GM12878 (cell line): ENCODE measurements at regions not wholly inside any gene's neighbourhood (a gene's known extent, or its start where the extent isn't known, plus 50 kb on each side); places are given as distances from the start of the nearest gene placed in this dataset.

Source experiments
- ATAC-seq: fragments of 200-7000 bp; cut with Tn5 transposase; 3 replicates; pipeline ENCODE4 v1.9.1; 2020; ENCODE audit warnings: mild to moderate bottlenecking, moderate library complexity
- BruUV-seq: library from RNA; stranded (reverse); fragments of 400-500 nt; replicated peaks from 2 replicates; lab custom pipeline; 2021; lab: Mats Ljungman, UMichigan
- CTCF ChIA-PET: fragments of 300-600 bp; sonication (Branson Sonifier 250); formaldehyde crosslinking; extraction: SDS; loops from one replicate; lab custom pipeline; 2021; ENCODE audit warnings: inconsistent platforms; lab: Yijun Ruan, JAX
- POLR2A ChIA-PET: fragments of 350-600 bp; formaldehyde crosslinking; extraction: SDS; loops from one replicate; lab custom pipeline; 2021; ENCODE audit warnings: inconsistent platforms; lab: Charles Lee
- RAD21 ChIA-PET: fragments of 300-600 bp; sonication (Branson Sonifier 250); formaldehyde crosslinking; loops from one replicate; lab custom pipeline; 2023; ENCODE audit warnings: antibody characterized with exemption; ENCODE audit not compliant: unreplicated experiment; lab: Charles Lee
- SMC1A ChIA-PET: fragments of 300-600 bp; sonication (Branson Sonifier 250); formaldehyde crosslinking; loops from one replicate; lab custom pipeline; 2023; ENCODE audit not compliant: unreplicated experiment, uncharacterized antibody; lab: Charles Lee
- DNase-seq: peaks from one replicate; pipeline ENCODE4 v3.0.0-alpha.2; 2011; ENCODE audit warnings: low read depth, low spot score
- FAIRE-seq: peaks from 3 replicates; lab custom pipeline; 2011; peaks lifted over from hg19 to GRCh38; lab: Jason Lieb, UNC
- H2AFZ ChIP-seq: 2 replicates; pipeline ENCODE4 v1.6.0; 2011; ENCODE audit warnings: low read depth, low read length, control low read depth; ENCODE audit not compliant: control insufficient read depth
- H3K27ac ChIP-seq: 2 replicates; pipeline ENCODE4 v1.5.1; 2011; ENCODE audit warnings: control low read depth; ENCODE audit not compliant: control insufficient read depth, insufficient read depth
- H3K27me3 ChIP-seq, 2 experiments: replicated peaks in 1 of 2; 2 replicates each; pipeline versions ENCODE4 v1.6.0 to v1.6.1; 2011; ENCODE audit warnings: low read length in 1 of 2; ENCODE audit not compliant: control insufficient read depth in 2 of 2, insufficient read depth in 2 of 2
- H3K36me3 ChIP-seq, 2 experiments: 2 replicates each; pipeline ENCODE4 v1.5.1; 2011; ENCODE audit warnings: low read length in 1 of 2; ENCODE audit not compliant: control insufficient read depth in 2 of 2, insufficient read depth in 2 of 2
- H3K4me1 ChIP-seq: 2 replicates; pipeline ENCODE4 v1.6.1; 2011; ENCODE audit warnings: mild to moderate bottlenecking, low read length, moderate library complexity, mixed read lengths; ENCODE audit not compliant: control insufficient read depth, insufficient read depth
- H3K4me2 ChIP-seq: 2 replicates; pipeline ENCODE4 v1.6.0; 2011; ENCODE audit warnings: control low read depth; ENCODE audit not compliant: control insufficient read depth, insufficient read depth
- H3K4me3 ChIP-seq: fragments of 200-600 bp; sonication (generic); 2 replicates; pipeline ENCODE4 v1.5.1; 2016
- H3K79me2 ChIP-seq: 2 replicates; pipeline ENCODE4 v1.6.0; 2011; ENCODE audit warnings: low read length; ENCODE audit not compliant: control insufficient read depth, insufficient read depth
- H3K9ac ChIP-seq: 2 replicates; pipeline ENCODE4 v1.8.0; 2011; ENCODE audit warnings: low read length, control low read depth, mixed read lengths; ENCODE audit not compliant: control insufficient read depth, insufficient read depth
- H3K9me3 ChIP-seq: replicated peaks from 3 replicates; pipeline ENCODE4 v1.5.1; 2011; ENCODE audit warnings: mild to moderate bottlenecking, low read length; ENCODE audit not compliant: control insufficient read depth, insufficient read depth
- H4K20me1 ChIP-seq: 2 replicates; pipeline ENCODE4 v1.6.0; 2011; ENCODE audit not compliant: control insufficient read depth, insufficient read depth
- CBX5 ChIP-seq: sonication (generic); IDR thresholded peaks from 2 replicates; pipeline ENCODE4 v1.6.1; 2016; ENCODE audit warnings: low read depth, moderate library complexity, mild to moderate bottlenecking, inconsistent platforms
- EP300 ChIP-seq, 2 experiments: fragments of 150-350 bp in 1 of 2; IDR thresholded peaks; 2 replicates each; pipeline ENCODE4 v1.6.1; 2011 to 2012; ENCODE audit warnings: low read depth in 2 of 2, low read length in 2 of 2, borderline replicate concordance in 1 of 2, improper control_type of control experiment in 1 of 2, inconsistent platforms in 1 of 2; ENCODE audit not compliant: control insufficient read depth in 1 of 2
- FOXM1 ChIP-seq: IDR thresholded peaks from 2 replicates; pipeline ENCODE4 v1.6.1; 2012; ENCODE audit warnings: low read depth, mild to moderate bottlenecking, inconsistent platforms, low read length, moderate library complexity
- HDAC6 ChIP-seq: fragments of 200-600 bp; sonication (generic); IDR thresholded peaks from one replicate; pipeline ENCODE4 v1.8.0; 2017; ENCODE audit warnings: antibody characterized with exemption; ENCODE audit not compliant: unreplicated experiment
- IKZF2 ChIP-seq, 2 experiments: fragments of 450-650 bp; IDR thresholded peaks; 2 replicates each; pipeline ENCODE4 v1.6.1; 2017; ENCODE audit warnings: mild to moderate bottlenecking in 2 of 2, moderate library complexity in 2 of 2
- PAX5 ChIP-seq: IDR thresholded peaks from 2 replicates; pipeline ENCODE4 v1.6.1; 2011; ENCODE audit warnings: low read depth, low read length, borderline replicate concordance
- RAD51 ChIP-seq: fragments of 450-650 bp; IDR thresholded peaks from 2 replicates; pipeline ENCODE4 v1.6.1; 2016; ENCODE audit warnings: moderate library complexity, mild to moderate bottlenecking, inconsistent platforms
- RFX5 ChIP-seq: IDR thresholded peaks from 2 replicates; pipeline ENCODE4 v1.6.1; 2011; ENCODE audit warnings: low read depth, low read length, improper control_type of control experiment
- SIX5 ChIP-seq: IDR thresholded peaks from 2 replicates; pipeline ENCODE4 v1.6.1; 2011; ENCODE audit warnings: mild to moderate bottlenecking, low read depth, low read length, moderate library complexity; ENCODE audit not compliant: severe bottlenecking
- SREBF1 ChIP-seq: IDR thresholded peaks from 2 replicates; pipeline ENCODE4 v1.6.1; 2012; ENCODE audit warnings: mild to moderate bottlenecking, low read length
- SUPT20H ChIP-seq: IDR thresholded peaks from 2 replicates; pipeline ENCODE4 v1.6.1; 2011; ENCODE audit warnings: low read depth, mild to moderate bottlenecking, low read length, moderate library complexity, borderline replicate concordance; ENCODE audit not compliant: control insufficient read depth
- TARDBP ChIP-seq: IDR thresholded peaks from 2 replicates; pipeline ENCODE4 v1.6.1; 2016; ENCODE audit warnings: borderline replicate concordance
- ZNF384 ChIP-seq: IDR thresholded peaks from 2 replicates; pipeline ENCODE4 v1.6.1; 2012; ENCODE audit warnings: low read depth, mild to moderate bottlenecking, low read length, improper control_type of control experiment, borderline replicate concordance
- WGBS: methylation state at CpG from one replicate; pipeline ENCODE4 v1.1.6; 2016; ENCODE audit warnings: low lambda C conversion rate; ENCODE audit not compliant: insufficient replicate concordance, insufficient coverage; ENCODE audit errors: missing lambda C conversion rate; 5-methylcytosine and 5-hydroxymethylcytosine counted together
- in situ Hi-C: fragments of 300-500 bp; cut with MboI; formaldehyde crosslinking; loops from 9 replicates; pipeline ENCODE4 v1.14.3; 2018; ENCODE audit warnings: mixed read lengths
- intact Hi-C: fragments of 100-400 bp; cut with micrococcal nuclease; formaldehyde crosslinking; loops from one replicate; pipeline ENCODE4 v1.14.2; 2022; ENCODE audit not compliant: unreplicated experiment
- TF ChIP-seq, protein P1 (sequence below): fragments of 450-650 bp; IDR thresholded peaks from 2 replicates; pipeline ENCODE4 v1.6.1; 2017; ENCODE audit warnings: low read depth, mild to moderate bottlenecking, moderate library complexity
- TF ChIP-seq, protein P2 (sequence below): IDR thresholded peaks from 2 replicates; pipeline ENCODE4 v1.6.1; 2012; ENCODE audit warnings: low read depth, low read length, improper control_type of control experiment
- TF ChIP-seq, protein P3 (sequence below): fragments of 450-650 bp; conservative IDR thresholded peaks from 2 replicates; pipeline ENCODE4 v1.6.1; 2017; ENCODE audit warnings: mild to moderate bottlenecking, moderate library complexity

DNA sequence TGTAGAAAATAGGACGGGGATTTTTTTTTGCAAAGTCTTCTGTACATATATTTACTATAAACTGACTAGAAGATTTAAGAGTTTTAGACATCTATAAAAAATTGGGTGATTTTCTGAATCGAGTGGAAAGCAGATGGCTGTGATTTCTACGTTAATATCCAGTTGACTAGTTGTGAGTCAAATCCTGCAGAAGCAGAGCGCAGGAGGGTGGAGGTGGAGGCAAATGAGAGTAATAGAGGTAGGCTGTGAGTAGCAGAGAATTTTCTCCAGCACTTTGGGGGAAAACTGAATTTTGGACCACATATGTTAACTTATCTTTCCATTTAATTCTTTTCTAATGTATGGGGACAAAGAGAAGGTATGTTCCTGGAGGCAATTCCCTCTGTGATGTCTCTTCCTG lies 82.1 kb upstream of the SOX3 start:
- ChIA-PET RAD21 (no interaction called here), CTCF (no interaction called here), POLR2A (no interaction called here), SMC1A (no interaction called here)
- no peak overlapping the region for H3K4me3 ChIP-seq
- H3K9ac ChIP-seq, result no peak overlapping the region
- H3K9me3 ChIP-seq, result no peaks in the 10 kb centered on the region
- in situ Hi-C loops, result no loop called here
- no peaks in the 10 kb centered on the region for H3K79me2 ChIP-seq
- no peak overlapping the region for H3K27ac ChIP-seq
- ATAC-seq, result no peak
- DNase-seq, result no peak
- intact Hi-C loops, result no loop called here
- H3K4me2 ChIP-seq, result no peak overlapping the region
- no peak for FAIRE-seq
- no peaks in the 10 kb centered on the region for H3K27me3 ChIP-seq
- H3K4me1 ChIP-seq, result no peaks in the 10 kb centered on the region
- 2% methylated on average over 4 of the region's 4 CpGs for WGBS
- no peaks in the 10 kb centered on the region for H4K20me1 ChIP-seq
- no peak overlapping the region for H2AFZ ChIP-seq
- TF ChIP-seq SIX5 (no peak), HDAC6 (no peak), FOXM1 (no peak), CBX5 (no peak), ZNF384 (no peak), SUPT20H (no peak), SREBF1 (no peak), PAX5 (no peak), EP300 (IDR thresholded peaks at IDR 0.05; ENCODE audit: borderline replicate concordance in 1 of 2, control insufficient read depth in 1 of 2, low read depth in 2 of 2, low read length in 2 of 2) (no peak), IKZF2 (IDR thresholded peaks at IDR 0.05) (no peak), RFX5 (no peak), TARDBP (no peak), RAD51 (no peak)
- TF ChIP-seq, protein P1, sequence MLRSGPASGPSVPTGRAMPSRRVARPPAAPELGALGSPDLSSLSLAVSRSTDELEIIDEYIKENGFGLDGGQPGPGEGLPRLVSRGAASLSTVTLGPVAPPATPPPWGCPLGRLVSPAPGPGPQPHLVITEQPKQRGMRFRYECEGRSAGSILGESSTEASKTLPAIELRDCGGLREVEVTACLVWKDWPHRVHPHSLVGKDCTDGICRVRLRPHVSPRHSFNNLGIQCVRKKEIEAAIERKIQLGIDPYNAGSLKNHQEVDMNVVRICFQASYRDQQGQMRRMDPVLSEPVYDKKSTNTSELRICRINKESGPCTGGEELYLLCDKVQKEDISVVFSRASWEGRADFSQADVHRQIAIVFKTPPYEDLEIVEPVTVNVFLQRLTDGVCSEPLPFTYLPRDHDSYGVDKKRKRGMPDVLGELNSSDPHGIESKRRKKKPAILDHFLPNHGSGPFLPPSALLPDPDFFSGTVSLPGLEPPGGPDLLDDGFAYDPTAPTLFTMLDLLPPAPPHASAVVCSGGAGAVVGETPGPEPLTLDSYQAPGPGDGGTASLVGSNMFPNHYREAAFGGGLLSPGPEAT, result no peak
- TF ChIP-seq, protein P2, sequence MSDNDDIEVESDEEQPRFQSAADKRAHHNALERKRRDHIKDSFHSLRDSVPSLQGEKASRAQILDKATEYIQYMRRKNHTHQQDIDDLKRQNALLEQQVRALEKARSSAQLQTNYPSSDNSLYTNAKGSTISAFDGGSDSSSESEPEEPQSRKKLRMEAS, result no peak
- TF ChIP-seq, protein P3, sequence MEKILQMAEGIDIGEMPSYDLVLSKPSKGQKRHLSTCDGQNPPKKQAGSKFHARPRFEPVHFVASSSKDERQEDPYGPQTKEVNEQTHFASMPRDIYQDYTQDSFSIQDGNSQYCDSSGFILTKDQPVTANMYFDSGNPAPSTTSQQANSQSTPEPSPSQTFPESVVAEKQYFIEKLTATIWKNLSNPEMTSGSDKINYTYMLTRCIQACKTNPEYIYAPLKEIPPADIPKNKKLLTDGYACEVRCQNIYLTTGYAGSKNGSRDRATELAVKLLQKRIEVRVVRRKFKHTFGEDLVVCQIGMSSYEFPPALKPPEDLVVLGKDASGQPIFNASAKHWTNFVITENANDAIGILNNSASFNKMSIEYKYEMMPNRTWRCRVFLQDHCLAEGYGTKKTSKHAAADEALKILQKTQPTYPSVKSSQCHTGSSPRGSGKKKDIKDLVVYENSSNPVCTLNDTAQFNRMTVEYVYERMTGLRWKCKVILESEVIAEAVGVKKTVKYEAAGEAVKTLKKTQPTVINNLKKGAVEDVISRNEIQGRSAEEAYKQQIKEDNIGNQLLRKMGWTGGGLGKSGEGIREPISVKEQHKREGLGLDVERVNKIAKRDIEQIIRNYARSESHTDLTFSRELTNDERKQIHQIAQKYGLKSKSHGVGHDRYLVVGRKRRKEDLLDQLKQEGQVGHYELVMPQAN, result no peak
- no TSS peak for BruUV-seq
- no peaks in the 10 kb centered on the region for H3K36me3 ChIP-seq
